Breast epithelium (tissue), 4 donors: ENCODE measurements at regions not wholly inside any gene's neighbourhood (a gene's known extent, or its start where the extent isn't known, plus 50 kb on each side); places are given as distances from the start of the nearest gene placed in this dataset.

Source experiments
- DNase-seq, 2 donors: peaks; one replicate each; pipeline ENCODE4 v3.0.0-alpha.2; 2019; ENCODE audit warnings: low spot score in 2 of 2
- H3K27ac ChIP-seq, 2 donors: fragments of 200-600 bp; sonication (generic) in 1 of 2; one replicate each; pipeline ENCODE4 v1.5.1; 2016 to 2019; ENCODE audit warnings: mild to moderate bottlenecking in 1 of 2
- H3K27me3 ChIP-seq, 2 donors: fragments of 200-600 bp; sonication (generic) in 1 of 2; one replicate each; pipeline versions ENCODE4 v1.5.1 to v1.6.0; 2017 to 2019; ENCODE audit warnings: control low read depth in 1 of 2, mild to moderate bottlenecking in 1 of 2
- H3K36me3 ChIP-seq: fragments of 200-600 bp; one replicate; pipeline ENCODE4 v1.5.1; 2019
- H3K4me1 ChIP-seq, 2 donors: fragments of 200-600 bp; sonication (generic); one replicate each; pipeline ENCODE4 v1.5.1; 2016 to 2019; ENCODE audit warnings: control low read depth in 1 of 2
- H3K4me3 ChIP-seq, 3 donors: fragments of 200-600 bp; sonication (generic); 1 replicate in 2 of 3; 2 replicates in 1 of 3; pipeline ENCODE4 v1.5.1; 2016 to 2019; ENCODE audit warnings: mild to moderate bottlenecking in 3 of 3, moderate library complexity in 2 of 3
- H3K9me3 ChIP-seq, 2 donors: fragments of 200-600 bp; sonication (generic) in 1 of 2; one replicate each; pipeline ENCODE4 v1.5.1; 2016 to 2019; ENCODE audit warnings: control low read depth in 1 of 2
- POLR2A ChIP-seq: fragments of 450-650 bp; IDR thresholded peaks from one replicate; pipeline ENCODE4 v1.6.1; 2016; ENCODE audit warnings: antibody characterized with exemption, mild to moderate bottlenecking, moderate library complexity
- POLR2AphosphoS5 ChIP-seq, 3 donors: sonication (generic); formaldehyde crosslinking; IDR thresholded peaks; one replicate each; pipeline ENCODE4 v1.6.1; 2017; ENCODE audit warnings: antibody characterized with exemption in 3 of 3
- intact Hi-C: fragments of 100-400 bp; cut with DNase I; formaldehyde crosslinking; loops from one replicate; pipeline ENCODE4 v1.15.1; 2023; ENCODE audit warnings: low total_unique reads
- TF ChIP-seq, protein P1 (sequence below), 3 donors: fragments of 450-650 bp; IDR thresholded peaks; one replicate each; pipeline ENCODE4 v1.5.1; 2016 to 2017; ENCODE audit warnings: antibody characterized with exemption in 3 of 3, mild to moderate bottlenecking in 3 of 3, moderate library complexity in 3 of 3

DNA sequence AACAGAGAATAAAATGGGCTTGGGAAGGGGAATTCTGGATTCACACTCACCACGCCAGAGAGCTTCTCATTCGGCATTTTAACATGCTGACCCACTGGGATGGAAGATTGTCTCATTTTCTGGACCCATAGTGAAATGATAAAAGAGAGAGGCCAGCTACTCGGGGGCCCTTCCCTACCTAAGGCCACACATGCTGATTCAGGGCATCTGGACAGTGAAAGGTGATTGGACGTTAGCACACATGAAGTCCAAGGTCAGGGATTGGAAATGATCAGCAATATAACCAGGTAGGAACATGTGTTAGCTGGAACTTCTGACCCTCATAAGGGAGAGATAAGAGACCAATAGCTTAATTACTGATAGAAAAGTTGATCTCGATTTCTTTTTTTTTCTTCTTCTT lies 183.7 kb downstream of the NUFIP1 start:
- intact Hi-C loops: loop anchor here (5.0 kb wide), 1 partner anchor 768 kb away; no protein-coding TSS in a partner anchor
- H3K4me3 ChIP-seq: no peak overlapping the region
- H3K27ac ChIP-seq: no peak overlapping the region
- DNase-seq: no peak
- H3K9me3 ChIP-seq: no peaks in the 10 kb centered on the region
- H3K4me1 ChIP-seq: no peaks in the 10 kb centered on the region
- TF ChIP-seq POLR2A (no peak), POLR2AphosphoS5 (IDR thresholded peaks at IDR 0.05) (no peak)
- TF ChIP-seq, protein P1, sequence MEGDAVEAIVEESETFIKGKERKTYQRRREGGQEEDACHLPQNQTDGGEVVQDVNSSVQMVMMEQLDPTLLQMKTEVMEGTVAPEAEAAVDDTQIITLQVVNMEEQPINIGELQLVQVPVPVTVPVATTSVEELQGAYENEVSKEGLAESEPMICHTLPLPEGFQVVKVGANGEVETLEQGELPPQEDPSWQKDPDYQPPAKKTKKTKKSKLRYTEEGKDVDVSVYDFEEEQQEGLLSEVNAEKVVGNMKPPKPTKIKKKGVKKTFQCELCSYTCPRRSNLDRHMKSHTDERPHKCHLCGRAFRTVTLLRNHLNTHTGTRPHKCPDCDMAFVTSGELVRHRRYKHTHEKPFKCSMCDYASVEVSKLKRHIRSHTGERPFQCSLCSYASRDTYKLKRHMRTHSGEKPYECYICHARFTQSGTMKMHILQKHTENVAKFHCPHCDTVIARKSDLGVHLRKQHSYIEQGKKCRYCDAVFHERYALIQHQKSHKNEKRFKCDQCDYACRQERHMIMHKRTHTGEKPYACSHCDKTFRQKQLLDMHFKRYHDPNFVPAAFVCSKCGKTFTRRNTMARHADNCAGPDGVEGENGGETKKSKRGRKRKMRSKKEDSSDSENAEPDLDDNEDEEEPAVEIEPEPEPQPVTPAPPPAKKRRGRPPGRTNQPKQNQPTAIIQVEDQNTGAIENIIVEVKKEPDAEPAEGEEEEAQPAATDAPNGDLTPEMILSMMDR (IDR thresholded peaks at IDR 0.05): no peak
- H3K36me3 ChIP-seq: no peaks in the 10 kb centered on the region
- H3K27me3 ChIP-seq: no peaks in the 10 kb centered on the region

GRCh38 chr13:44803390-44803789 lies 185.9 kb downstream of the NUFIP1 start:
- H3K27ac ChIP-seq: no peak overlapping the region
- no peaks in the 10 kb centered on the region for H3K27me3 ChIP-seq
- no peaks in the 10 kb centered on the region for H3K36me3 ChIP-seq
- TF ChIP-seq POLR2AphosphoS5 (IDR thresholded peaks at IDR 0.05) (no peak), POLR2A (no peak)
- TF ChIP-seq, protein P1 (IDR thresholded peaks at IDR 0.05): no peak
- no peak overlapping the region for H3K4me3 ChIP-seq
- H3K4me1 ChIP-seq: no peaks in the 10 kb centered on the region
- H3K9me3 ChIP-seq: no peaks in the 10 kb centered on the region
- intact Hi-C loops: no loop called here
- no peak for DNase-seq

DNA sequence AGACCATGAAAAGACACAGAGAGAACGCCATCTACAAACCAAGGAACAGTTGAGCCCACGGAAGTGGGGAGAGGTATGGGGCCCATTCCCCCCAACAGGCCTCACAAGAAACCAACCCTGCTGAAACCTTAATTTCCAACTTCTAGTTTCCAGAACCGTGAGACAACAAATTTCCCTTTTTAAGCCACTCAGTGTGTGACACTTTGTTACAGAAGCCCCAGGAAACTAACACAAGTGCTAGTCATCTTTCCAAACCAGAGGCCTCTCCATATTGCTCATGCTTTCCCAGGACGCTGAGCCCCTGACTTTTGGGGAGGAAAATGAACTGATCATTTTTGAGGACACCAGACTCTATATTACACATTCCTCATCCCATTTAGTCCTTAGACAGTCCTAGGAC lies 186.8 kb downstream of the NUFIP1 start:
- intact Hi-C loops: no loop called here
- no peaks in the 10 kb centered on the region for H3K36me3 ChIP-seq
- H3K27ac ChIP-seq: no peak overlapping the region
- no peaks in the 10 kb centered on the region for H3K9me3 ChIP-seq
- DNase-seq: no peak
- no peak for TF ChIP-seq POLR2AphosphoS5 (IDR thresholded peaks at IDR 0.05)
- no peak for TF ChIP-seq POLR2A
- TF ChIP-seq, protein P1 (IDR thresholded peaks at IDR 0.05): no peak
- H3K27me3 ChIP-seq: no peaks in the 10 kb centered on the region
- H3K4me1 ChIP-seq: no peaks in the 10 kb centered on the region
- no peak overlapping the region for H3K4me3 ChIP-seq

DNA sequence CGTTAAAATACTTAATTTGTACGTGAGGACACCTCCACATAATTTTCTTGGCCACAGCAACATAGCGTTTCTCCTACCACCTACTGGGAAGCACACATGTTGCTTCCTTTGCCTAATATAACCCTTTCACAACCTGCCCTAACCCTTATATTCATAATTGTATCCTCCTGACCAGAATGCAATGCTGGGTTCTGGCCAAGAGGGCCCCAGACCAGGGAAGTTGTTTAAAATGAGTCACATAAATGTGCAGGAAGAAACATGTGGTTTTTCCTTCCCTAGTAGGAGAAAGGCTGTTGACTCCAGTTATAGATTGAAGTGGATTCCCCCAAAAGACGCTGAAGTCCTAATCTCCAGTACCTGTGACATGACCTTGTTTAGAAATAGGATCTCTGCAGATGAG lies 187.3 kb downstream of the NUFIP1 start:
- DNase-seq: no peak
- Histone ChIP-seq H3K4me3 (no peak overlapping the region), H3K36me3 (no peaks in the 10 kb centered on the region), H3K27me3 (no peaks in the 10 kb centered on the region), H3K27ac (no peak overlapping the region), H3K9me3 (no peaks in the 10 kb centered on the region), H3K4me1 (no peaks in the 10 kb centered on the region)
- intact Hi-C loops: no loop called here
- TF ChIP-seq POLR2AphosphoS5 (IDR thresholded peaks at IDR 0.05) (no peak), POLR2A (no peak)
- TF ChIP-seq, protein P1 (IDR thresholded peaks at IDR 0.05): no peak

DNA sequence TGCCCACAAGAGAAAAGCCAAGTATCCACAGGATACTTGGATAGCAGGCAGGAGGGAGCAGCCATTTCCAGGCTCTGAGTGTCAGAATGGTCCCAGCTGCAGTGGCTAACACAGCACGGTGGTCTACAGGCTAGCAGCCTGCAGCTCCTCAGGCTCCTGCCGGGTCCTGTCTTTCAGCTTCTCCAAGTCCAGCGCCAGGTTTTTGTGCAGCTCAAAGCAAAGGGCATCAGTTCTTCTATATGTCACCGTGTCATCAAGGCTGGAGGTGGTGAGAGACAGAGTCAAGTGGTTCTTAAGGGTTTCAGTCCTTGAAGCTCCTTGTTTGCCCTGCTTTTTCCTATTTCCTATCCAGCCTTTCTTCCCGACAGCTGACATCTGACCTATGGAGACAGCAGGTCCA lies 188.6 kb downstream of the NUFIP1 start:
- no peaks in the 10 kb centered on the region for H3K36me3 ChIP-seq
- no peak for DNase-seq
- intact Hi-C loops: no loop called here
- no peak overlapping the region for H3K4me3 ChIP-seq
- no peaks in the 10 kb centered on the region for H3K27me3 ChIP-seq
- no peaks in the 10 kb centered on the region for H3K9me3 ChIP-seq
- H3K4me1 ChIP-seq: no peaks in the 10 kb centered on the region
- no peak for TF ChIP-seq POLR2A
- TF ChIP-seq, protein P1 (IDR thresholded peaks at IDR 0.05): no peak
- TF ChIP-seq POLR2AphosphoS5 (IDR thresholded peaks at IDR 0.05): no peak
- no peak overlapping the region for H3K27ac ChIP-seq
